ENCODE measurements at regions not wholly inside any gene's neighbourhood (a gene's known extent, or its start where the extent isn't known, plus 50 kb on each side); places are given as distances from the start of the nearest gene placed in this dataset.

- TF ChIP-seq CTCF (IDR thresholded peaks at IDR 0.05), result no peak
- TF ChIP-seq EP300 (IDR thresholded peaks at IDR 0.05), result no peak
- no peak for TF ChIP-seq POLR2A (IDR thresholded peaks at IDR 0.05)
- TF ChIP-seq POLR2AphosphoS5 (IDR thresholded peaks at IDR 0.05), result no peak
These were observed 340.8 kb upstream of the MYT1L start for GRCh38 chr2:2671826-2672225.

All from sigmoid colon (tissue), 4 donors.